PC-9 (cell line): ENCODE measurements at regions not wholly inside any gene's neighbourhood (a gene's known extent, or its start where the extent isn't known, plus 50 kb on each side); places are given as distances from the start of the nearest gene placed in this dataset.

Source experiments
- CTCF ChIP-seq: fragments of 200-600 bp; sonication (generic); conservative IDR thresholded peaks from 2 replicates; pipeline ENCODE4 v1.6.1; 2017; ENCODE audit warnings: mixed run types, antibody characterized with exemption, mild to moderate bottlenecking, moderate library complexity
- EZH2 ChIP-seq: fragments of 200-600 bp; sonication (generic); IDR thresholded peaks from 2 replicates; pipeline ENCODE4 v1.8.0; 2017; ENCODE audit warnings: antibody characterized with exemption, low read depth

- TF ChIP-seq CTCF (no peak), EZH2 (no peak)
Measured at GRCh38 chr12:131607658-131608447, 103.0 kb upstream of the SFSWAP start.
